ENCODE measurements at regions not wholly inside any gene's neighbourhood (a gene's known extent, or its start where the extent isn't known, plus 50 kb on each side); places are given as distances from the start of the nearest gene placed in this dataset.

GRCh38 chr15:60118626-60119025 is 114.5 kb downstream of the FOXB1 start:
- TF ChIP-seq CTCF (IDR thresholded peaks at IDR 0.05; ENCODE audit: low read depth, low read length): no peak
- TF ChIP-seq POLR2A (IDR thresholded peaks at IDR 0.05; ENCODE audit: extremely low read depth, insufficient read length): no peak
- no peak for TF ChIP-seq MAX (IDR thresholded peaks at IDR 0.05; ENCODE audit: low read depth, low read length)
